ENCODE measurements at regions not wholly inside any gene's neighbourhood (a gene's known extent, or its start where the extent isn't known, plus 50 kb on each side); places are given as distances from the start of the nearest gene placed in this dataset.

DNA sequence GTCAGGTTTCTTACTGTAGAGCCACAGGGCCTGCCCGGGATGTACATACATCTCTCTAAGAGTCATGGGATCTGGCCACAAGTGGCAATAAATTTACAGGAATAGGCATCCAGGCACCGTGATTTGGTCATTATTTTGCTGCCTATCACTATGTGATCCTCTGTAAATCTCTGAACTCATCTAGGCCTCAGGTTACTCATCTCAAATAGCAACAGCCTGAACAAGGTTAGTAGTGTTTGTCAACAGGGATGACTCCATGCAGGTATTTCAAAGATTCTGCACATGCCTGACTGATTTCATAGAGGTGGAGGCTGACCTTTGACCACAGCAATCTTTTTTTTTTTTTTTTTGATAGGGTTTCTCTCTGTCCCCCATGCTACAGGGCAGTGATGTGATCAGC is 88.8 kb upstream of the TBL1XR1 start:
- H3K4me3 ChIP-seq (ENCODE audit: low read depth, low read length), result no peak overlapping the region
- DNase-seq (ENCODE audit: low read depth), result no peak
- TF ChIP-seq, protein P1, sequence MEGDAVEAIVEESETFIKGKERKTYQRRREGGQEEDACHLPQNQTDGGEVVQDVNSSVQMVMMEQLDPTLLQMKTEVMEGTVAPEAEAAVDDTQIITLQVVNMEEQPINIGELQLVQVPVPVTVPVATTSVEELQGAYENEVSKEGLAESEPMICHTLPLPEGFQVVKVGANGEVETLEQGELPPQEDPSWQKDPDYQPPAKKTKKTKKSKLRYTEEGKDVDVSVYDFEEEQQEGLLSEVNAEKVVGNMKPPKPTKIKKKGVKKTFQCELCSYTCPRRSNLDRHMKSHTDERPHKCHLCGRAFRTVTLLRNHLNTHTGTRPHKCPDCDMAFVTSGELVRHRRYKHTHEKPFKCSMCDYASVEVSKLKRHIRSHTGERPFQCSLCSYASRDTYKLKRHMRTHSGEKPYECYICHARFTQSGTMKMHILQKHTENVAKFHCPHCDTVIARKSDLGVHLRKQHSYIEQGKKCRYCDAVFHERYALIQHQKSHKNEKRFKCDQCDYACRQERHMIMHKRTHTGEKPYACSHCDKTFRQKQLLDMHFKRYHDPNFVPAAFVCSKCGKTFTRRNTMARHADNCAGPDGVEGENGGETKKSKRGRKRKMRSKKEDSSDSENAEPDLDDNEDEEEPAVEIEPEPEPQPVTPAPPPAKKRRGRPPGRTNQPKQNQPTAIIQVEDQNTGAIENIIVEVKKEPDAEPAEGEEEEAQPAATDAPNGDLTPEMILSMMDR (IDR thresholded peaks at IDR 0.05; ENCODE audit: low read depth, low read length, missing control alignments), result no peak

GRCh38 chr3:177287231-177287630 is 89.9 kb upstream of the TBL1XR1 start:
- H3K4me3 ChIP-seq (ENCODE audit: low read depth, low read length), result no peak overlapping the region
- no peak for DNase-seq (ENCODE audit: low read depth)
- TF ChIP-seq, protein P1 (IDR thresholded peaks at IDR 0.05; ENCODE audit: low read depth, low read length, missing control alignments), result no peak

DNA sequence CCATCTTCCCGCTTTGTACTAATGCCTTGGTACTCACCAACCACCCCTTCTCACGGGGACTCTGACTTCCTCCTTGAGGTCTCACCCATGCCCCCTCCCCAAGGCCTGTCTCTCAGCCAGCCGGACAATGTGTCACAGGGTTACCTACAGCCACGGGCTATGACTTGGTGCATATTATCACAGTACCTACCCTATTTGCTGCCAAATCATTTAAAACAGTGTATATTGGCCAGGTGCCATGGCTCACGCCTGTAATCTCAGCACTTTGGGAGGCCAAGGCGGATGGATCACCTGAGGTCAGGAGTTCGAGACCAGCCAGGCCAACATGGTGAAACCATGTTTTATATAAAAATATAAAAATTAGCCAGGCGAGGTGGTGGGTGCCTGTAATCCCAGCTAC is 93.4 kb upstream of the TBL1XR1 start:
- TF ChIP-seq, protein P1 (IDR thresholded peaks at IDR 0.05; ENCODE audit: low read depth, low read length, missing control alignments), result no peak
- no peak overlapping the region for H3K4me3 ChIP-seq (ENCODE audit: low read depth, low read length)
- DNase-seq (ENCODE audit: low read depth), result no peak

- H3K4me3 ChIP-seq (ENCODE audit: low read depth, low read length), result no peak overlapping the region
- no peak for DNase-seq (ENCODE audit: low read depth)
- TF ChIP-seq, protein P1 (IDR thresholded peaks at IDR 0.05; ENCODE audit: low read depth, low read length, missing control alignments), result no peak
These were observed 96.9 kb upstream of the TBL1XR1 start for GRCh38 chr3:177294221-177294620.

DNA sequence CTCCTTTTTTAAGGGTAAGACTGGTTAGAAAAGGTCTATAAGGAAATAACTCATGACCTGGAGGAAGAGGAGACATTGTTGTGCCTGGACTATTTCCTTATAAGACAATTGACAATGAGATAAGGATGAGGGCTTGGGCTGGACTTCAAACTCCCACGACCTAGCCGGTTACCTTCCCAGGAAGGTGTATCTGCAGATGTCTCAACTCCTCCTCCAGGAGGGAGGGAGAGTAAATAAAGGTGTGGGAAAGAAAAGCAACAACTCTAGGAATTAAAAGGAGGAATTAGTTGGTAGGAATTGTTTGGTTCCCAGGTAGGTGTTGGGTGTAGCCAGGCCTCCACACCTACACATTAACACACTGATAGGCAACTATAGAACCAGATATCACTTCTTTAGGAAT is 97.8 kb upstream of the TBL1XR1 start:
- DNase-seq (ENCODE audit: low read depth), result no peak
- TF ChIP-seq, protein P1 (IDR thresholded peaks at IDR 0.05; ENCODE audit: low read depth, low read length, missing control alignments), result no peak
- H3K4me3 ChIP-seq (ENCODE audit: low read depth, low read length), result no peak overlapping the region

- TF ChIP-seq, protein P1 (IDR thresholded peaks at IDR 0.05; ENCODE audit: low read depth, low read length, missing control alignments), result no peak
- DNase-seq (ENCODE audit: low read depth), result no peak
- no peak overlapping the region for H3K4me3 ChIP-seq (ENCODE audit: low read depth, low read length)
These were observed 102.0 kb upstream of the TBL1XR1 start for GRCh38 chr3:177299250-177299649.

- no peak for DNase-seq (ENCODE audit: low read depth)
- H3K4me3 ChIP-seq (ENCODE audit: low read depth, low read length), result no peak overlapping the region
- TF ChIP-seq, protein P1 (IDR thresholded peaks at IDR 0.05; ENCODE audit: low read depth, low read length, missing control alignments), result no peak
These were observed 103.0 kb upstream of the TBL1XR1 start for GRCh38 chr3:177300039-177300833.

All from GM12864 (cell line).